UCSD-AML1 (cell line): ENCODE measurements at regions not wholly inside any gene's neighbourhood (a gene's known extent, or its start where the extent isn't known, plus 50 kb on each side); places are given as distances from the start of the nearest gene placed in this dataset.
"Not testable (repeated sequence)": the region's sequence is repeated elsewhere in the genome, so short reads cannot be mapped to it uniquely, and the experiment has no call there.

ENCODE experiments used
- DNase-seq: peaks from one replicate; lab custom pipeline; 2025; ENCODE audit not compliant: unreplicated experiment; lab: John Stamatoyannopoulos, UW

DNA sequence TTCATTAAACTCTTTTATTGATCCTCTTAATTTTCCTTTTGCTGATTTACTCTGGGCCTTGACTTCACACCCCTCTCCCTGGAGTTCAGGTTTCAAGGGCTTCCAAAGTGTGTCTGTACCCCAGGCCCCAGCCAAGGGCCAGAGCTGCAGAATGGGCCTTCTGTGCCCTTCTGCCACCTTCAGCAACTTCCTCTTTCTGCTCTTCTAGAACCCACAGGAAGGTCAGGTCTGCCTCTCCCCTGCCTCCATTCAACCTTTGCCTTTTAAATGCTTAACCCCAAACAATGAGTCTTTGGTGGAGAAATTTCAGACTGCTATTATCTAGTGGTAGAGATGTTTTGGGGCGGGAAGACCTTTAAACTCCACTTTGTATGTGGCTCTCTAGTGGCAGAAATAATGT, 63.1 kb downstream of the TSN start:
- peak; percentile 30 for DNase-seq

DNA sequence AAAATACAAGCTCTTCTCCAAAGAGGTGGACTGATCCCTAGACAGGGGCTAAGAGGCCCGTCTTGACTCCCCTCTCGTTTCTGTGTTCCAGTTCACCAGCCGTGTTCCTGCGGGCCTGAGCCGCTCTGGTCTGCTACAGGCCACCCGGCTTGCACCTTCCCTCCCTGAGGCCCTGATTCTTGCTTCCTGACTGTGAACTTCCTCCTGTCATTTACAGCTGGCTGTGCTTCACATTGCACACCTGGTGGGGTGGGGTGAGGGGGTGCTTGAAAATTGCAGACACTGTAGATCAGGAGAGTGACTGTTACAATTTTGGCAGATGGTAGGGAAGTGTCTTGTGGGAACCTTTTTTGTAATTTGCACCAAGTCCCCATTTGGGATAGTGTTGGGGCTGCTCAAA, 64.4 kb downstream of the TSN start:
- DNase-seq = no peak

DNA sequence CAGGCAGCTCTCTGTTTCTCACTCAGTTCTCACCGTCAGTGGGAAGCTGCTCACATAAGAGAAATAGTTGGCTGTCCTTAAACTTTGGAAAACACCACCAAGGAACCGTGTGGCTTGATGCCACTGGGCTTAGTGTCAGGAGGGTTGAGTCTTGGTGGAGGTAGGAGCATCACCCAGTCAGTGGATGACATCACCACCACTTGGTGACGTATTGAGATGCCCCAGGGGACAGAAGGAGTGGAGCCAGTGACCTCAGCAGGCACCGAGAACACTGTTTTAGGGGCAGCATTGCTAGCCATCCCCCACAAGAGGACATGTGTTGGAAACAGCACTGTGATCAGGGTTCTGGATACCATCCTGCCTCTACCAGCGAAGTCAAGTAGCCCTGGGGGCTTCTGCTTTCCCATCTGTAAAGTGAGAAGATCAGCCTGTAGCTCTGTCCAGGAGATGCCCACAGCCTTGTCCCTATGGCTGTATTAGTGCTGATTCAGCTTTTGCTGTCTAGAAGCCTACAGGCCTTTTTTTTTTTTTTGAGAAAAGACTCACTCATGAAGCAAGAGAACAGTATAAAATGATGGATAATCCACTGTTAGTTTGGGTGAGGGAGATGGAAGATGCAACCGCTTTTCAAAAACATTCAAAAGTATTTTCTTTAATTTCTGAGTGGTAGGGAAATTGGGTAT, 66.2 kb downstream of the TSN start:
- no peak for DNase-seq

DNA sequence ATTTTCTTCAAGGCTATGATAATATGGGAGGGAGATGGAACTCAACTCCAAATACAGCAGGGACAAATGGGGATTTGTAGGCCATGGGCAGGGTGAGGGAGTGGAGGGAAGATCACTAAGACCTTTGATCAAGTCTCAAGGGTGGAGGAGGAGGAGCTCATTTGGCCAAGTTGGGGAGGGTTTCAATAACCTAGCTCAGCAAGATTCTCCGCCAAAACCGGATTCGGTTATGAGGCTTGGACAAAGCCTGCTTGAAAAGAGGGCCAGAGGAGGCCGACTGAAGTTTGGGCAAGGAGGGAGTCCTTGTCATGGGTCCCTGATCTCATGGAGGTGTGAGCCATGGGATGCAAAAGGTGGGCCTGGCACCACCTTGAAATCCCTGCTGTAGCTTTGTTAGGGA, 68.8 kb downstream of the TSN start:
- no peak for DNase-seq

DNA sequence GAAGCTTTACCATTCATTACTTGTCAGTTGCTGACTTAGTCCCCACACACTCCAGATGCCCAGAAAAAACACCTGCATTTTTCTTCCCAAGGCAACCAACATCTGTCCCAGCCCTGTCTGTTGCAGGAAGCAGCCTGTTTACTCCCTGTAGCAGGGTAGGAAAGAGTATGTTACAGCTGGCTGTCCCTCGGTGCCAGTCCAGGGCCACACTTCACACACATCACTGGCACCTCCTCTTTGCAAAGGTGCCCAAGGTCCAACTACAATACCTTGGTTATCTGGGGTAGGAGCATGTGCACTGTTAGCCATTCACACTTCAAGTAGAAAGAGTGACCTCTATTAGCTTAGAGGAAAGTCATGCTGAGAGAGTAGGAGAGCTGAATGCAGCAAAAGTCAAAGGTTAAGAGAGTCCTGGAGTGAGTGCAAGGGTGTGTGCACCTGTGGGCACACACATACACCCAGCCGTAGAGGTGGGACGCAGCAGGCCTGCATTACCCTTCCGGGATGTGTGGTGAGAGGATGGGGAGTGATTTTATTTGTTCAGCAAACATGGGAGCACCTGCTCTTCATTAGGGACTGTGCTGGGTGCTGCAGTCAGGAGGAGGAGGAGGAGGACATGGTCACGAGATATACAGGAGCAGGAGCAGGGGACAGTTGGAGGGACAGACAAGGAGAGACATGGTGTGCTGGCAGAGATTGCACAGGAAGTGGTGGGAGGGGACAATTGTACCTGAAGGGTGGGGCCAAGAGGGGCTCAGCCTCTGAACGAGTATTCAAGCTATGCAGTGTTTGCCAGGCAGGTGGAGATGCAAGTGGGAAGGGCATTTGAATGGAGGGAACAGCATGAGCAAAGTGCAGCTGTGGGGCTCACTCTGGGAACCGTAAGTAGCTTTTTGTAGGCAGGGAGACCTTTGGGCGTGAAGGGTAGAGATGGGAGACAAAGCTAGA, 69.8 kb downstream of the TSN start:
- no peak for DNase-seq

DNA sequence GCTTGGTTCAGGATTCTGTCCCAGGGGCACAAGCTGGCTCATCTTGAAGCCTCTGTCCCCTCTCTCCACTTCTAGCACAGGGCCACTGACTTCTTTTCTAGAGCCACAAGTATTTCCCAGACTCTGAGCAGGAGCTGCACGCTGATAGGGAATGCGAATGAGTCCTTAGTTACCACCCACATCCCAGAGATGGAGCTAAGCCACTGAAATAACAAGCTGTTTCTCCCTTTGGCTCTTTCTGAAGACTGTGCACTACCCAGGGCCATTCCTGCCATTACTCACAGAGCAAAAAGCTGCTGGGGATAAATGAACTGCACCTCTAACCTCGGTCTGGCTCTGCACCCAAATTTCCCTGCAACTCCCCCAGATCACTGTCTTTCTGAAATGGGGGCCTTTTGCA, 70.6 kb downstream of the TSN start:
- no peak for DNase-seq

DNA sequence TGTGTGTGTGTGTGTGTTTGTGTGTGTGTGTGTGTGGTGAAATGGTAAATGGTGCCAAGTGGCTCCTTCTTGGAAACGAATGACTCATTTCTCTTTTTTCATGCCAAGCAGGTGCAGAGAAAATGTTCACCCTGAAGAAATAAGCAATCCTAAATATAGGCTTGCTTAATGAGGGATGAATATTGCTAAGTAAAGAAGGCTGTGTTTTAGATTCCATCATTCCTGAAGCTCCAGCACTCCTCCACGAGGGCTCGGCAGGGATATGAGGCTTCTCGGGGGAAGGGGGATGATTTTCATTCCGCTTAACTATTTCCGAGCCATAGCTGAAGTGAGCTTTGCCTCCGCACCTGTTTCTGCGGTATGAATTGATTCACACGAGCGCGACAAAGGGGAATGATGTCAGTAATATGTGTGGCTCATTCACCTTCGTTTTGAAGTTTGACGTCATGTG, 72.9 kb downstream of the TSN start:
- no peak for DNase-seq

DNA sequence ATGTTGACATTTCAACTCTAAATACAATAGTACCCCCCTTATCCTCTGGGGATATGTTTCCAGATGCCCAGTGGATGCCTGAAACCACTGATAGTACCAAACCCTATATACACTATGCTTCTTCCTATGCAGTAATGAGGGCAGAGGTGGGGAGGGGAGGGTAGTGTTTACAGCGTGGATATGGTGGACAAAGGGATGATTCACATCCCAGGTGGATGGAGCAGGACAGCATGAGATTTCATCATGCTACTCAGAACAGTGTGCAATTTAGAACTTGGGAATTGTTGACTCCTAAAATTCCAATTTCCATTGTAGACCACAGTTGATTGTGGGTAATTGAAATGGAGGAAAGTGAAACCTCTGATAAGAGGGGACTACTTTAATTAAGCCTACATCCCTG, 75.4 kb downstream of the TSN start:
- no peak for DNase-seq

DNA sequence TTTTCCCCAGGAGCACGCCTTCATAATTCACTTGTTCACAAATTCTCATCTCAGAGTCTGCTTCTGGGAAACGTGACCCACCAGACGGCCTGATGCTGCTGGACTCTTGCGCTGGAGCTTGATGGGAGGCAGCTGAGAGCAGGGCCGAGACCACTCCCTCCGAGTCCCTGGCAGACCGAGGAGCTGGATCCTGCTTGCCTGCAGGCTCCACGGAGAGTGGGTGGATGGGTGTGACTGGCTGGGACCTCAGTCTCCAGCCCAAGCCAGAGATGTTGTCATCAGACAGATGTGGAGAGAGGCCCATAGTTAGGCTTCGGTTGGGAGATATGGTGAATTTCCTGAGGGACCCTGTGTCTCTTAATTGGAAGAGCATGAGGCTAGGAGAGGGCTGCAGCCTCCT, 76.4 kb downstream of the TSN start:
- no peak for DNase-seq

DNA sequence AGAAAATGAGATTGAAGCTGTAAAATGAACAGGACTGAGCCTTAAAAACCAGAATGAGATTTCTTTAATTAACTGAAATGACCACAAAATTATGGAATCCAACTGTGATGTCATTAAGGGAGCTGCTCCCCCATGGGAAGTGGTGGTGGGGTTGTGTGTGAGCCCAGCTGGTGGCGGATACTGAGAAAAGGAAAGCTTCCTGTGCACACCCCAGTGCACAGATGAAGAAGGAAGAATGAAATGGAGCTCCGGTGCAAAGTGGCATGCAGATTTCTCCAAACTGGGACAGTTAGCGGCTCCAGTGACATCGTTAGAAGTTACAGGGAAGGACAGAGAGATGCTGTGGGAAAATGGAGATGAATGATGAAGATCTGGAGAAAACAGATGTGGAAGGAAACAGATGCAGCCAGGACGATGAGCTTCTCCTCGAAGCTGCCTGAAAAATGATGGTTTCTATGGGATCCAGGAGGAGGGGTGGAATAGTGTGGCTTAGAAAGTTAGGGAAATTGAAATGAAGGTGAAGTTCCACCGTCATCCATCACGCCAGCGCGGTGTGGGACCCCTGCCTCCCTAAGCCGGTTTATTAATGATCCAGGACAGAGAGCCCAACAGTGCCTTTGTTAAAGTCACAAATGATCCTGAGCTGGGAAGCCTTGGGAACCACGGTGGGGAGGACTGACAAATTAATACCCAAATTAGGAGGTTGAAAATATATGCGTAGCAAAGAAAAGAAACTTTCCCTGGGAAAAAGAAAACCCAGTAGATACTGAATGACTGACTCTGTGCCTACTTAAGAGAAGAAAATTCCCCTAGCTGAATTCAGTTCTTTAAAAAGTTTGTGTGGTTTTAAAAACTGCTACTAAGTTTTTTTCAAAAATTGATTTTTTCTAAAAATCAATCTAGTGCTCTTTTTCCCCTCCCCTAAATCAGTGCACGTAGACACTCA, 77.2 kb downstream of the TSN start:
- DNase-seq = no peak

DNA sequence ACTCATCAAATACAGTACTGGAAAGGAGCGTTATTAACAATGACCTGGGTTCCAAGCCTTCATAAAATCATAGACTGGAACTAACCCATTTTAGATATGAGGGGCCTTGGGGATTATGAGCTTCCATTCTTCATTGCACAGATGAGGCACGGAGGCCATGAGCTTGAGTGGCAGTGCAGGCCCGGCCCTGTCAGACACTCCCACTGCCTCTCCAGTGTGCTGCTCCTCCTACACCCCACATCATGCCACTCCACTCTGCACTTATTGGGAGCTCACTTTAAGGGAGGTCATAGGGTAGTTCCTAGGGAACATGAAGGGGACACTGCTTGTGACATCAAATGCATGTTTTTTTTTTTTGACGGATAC, 77.9 kb downstream of the TSN start:
- no peak for DNase-seq

DNA sequence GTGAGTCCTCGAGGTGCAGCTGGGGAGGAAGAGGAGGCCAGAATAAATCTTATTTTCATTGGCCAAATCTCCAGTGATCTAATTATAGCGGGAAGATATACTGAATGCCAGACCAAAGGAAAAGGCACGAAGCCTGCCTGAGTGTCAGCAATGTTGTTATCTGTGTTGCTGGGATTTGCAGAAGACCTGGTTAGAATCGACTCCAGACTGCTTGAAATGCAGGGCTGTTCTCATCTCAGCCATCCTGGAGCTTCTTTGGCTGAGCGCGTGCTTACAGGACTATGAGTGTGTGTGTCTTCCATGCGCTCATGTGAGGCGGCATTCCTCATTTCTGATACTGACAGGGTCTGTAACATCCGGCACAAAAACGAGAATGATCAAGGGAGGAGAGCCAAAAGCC, 81.2 kb downstream of the TSN start:
- no peak for DNase-seq

DNA sequence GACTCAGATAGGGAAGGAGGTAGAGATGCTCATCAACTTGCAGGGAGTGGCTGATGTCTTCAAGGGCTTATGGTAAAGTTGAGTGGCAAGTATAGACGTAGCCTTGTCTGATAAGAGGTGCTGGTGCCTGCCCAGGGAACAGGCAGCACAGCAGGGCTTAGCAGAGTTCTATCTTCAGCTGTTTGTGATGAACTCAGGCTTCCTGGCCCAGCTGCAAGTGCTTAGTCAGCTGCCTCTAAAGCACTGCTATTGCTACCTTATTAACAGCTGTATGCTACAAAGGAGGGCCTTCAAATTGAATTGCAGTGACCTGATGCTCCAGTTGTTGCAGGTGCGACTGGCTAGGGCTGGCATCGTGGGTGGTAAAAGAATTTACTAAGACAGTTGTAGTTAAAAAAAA, 82.1 kb downstream of the TSN start:
- no peak for DNase-seq

DNA sequence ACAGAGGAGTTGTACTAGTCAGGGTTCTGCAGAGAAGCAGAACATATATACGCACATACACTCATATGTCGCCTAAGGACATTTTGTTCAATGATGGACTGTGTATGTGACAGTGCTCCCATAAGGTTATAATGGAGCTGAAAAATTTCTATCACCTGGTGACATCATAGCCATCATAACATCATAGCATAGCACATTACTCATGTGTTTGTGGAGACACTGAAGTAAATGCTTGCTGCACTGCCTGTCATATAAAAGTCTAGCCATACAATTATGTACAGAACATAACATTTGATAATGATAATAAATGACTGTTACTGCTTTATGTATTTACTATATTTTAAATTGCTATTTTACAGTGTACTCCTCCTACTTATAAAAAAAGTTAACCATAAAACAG, 83.1 kb downstream of the TSN start:
- no peak for DNase-seq

DNA sequence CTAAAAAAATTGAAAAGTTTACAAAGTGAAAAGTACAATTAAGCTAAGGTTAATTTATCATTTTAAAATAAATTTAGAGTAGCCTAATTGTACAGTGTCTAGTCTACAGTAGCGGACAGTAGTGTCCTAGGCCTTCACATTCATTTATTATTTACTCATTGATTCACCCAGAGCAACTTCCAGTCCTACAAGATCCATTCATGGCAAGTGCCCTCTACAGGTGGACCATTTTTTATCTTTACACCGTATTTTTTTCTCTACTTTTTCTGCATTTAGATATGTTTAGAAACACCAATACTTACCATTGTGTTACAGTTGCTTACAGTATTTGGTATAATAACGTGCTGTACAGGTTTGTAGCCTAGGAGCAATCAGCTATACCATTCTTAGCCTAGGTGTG, 84.1 kb downstream of the TSN start:
- DNase-seq = no peak

DNA sequence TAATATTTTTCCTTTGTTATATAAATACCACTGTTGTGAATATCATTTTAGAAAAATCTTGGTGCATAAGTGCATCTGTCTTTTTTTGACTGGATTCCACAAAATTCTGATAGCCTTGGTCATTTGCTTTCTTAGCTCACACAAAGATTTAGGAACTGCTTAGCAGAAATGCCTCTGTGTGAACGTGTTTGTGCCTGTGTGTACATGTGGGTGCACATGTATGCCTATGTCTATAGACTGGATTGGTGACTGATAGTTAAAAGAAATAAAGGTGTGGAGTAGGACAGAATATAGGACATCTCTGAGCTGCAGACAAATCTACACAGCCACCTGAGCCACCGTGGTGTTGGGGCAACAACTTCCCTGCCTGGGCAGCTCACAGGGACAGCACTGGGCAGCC, 93.8 kb downstream of the TSN start:
- DNase-seq = no peak

DNA sequence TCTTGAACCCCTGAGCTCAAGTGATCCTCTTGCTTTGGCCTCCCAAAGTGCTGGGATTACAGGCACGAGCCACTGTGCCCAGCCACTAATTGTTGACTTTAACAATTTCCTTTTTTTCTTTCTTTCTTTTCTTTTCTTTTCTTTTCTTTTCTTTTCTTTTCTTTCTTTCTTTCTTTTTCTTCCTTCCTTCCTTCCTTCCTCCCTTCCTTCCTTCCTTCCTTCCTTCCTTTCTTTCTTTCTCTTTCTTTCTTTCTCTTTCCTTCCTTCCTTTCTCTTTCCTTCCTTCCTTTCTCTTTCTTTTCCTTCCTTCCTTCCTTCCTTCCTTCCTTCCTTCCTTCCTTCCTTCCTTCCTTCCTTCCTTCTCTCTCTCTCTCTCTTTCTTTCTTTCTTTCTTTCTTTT, 97.7 kb downstream of the TSN start:
- not testable (repeated sequence) for DNase-seq

DNA sequence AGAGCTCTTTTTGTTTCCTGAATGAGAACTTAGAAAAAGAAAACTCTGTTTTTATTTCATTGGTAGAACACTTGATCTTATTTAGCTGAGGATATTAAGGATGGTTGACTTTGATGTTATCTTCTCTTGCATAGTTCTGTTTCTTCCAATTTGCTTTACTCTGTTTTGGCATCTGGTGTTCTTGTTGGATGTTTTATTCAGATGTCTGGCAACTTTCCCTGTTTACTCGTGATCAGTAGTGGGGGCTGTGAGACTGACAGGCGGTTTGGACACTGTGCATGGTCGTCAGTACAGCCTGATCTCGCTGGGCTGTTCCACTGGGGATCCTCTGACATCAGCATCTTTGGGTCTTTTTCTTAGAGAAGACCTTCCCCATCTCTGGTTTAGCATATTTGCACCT, 100.1 kb downstream of the TSN start:
- DNase-seq = no peak

DNA sequence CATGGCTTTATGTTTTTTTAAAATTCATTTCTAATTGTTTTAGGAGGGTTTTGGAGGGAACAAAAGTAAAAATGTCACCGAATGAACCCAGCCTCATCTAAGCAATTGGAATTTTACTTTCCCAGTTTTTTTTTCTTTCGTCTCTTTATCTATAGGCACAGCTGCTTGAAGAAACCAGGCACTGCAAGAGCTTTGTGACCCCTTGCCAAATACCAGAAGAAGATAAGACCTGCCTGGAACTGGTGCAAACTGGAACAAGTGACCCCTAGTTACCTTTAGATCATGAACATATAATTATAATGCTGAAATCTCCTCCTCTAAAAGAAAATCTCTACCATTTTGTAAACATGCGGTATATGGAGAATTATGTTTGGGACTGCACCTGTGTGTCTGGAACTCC, 100.9 kb downstream of the TSN start:
- DNase-seq = no peak

DNA sequence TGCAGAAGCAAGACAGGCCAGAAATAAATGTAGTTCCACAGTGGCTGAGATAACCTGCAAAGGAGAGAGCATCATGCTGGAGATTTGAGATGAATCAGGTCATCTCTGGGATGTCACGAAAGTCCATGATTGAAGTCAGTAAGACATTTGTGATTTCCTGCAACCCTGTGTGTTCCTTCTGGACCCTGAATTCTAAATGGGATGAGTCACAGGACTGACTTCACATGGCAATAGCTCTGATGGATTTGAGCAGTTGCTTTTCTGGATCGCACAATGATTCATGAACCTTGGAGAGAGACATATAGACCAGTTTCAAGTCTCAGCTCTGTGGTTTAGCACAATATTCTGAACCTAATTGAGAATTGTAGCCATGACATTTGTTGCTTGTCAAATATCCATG, 102.9 kb downstream of the TSN start:
- DNase-seq = no peak

DNA sequence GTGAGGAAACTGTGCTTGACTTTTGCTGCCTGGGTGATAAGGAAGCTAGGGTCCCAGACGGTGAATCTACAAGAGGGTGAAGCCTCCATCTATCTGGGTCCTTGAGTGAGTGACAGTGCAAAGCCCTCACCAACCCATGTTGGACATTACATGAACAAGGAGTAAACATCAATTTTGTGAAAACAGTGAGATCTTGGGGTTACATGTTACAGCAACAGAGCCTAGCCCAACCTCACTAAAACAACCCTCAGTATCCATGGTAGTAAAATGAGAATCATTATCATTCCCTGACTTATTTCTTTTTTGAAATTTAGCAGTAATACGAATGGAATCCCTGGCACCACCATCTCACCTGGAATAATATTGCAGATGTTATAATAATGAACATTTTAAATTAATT, 103.4 kb downstream of the TSN start:
- DNase-seq = no peak
